ENCODE measurements at regions not wholly inside any gene's neighbourhood (a gene's known extent, or its start where the extent isn't known, plus 50 kb on each side); places are given as distances from the start of the nearest gene placed in this dataset.

DNA sequence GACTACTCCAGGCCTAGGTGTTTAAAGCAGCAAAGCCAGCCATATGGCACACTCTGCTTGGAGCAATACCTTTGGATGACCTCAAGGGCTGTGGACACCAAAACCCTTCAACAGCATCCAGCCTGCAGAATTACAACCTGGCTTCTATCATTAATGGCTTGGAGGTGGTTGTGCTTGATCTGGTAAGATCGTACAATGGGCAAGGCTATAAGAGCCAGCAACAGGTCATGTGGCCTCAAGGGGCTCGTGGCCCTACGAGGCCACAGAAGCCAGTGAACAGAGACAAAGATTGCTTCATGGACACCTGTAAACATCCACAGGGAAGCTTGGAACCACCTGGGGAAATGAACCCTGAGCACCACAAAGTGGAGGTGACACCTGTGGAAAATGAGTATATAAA lies 657.3 kb downstream of the BCL11B start:
- DNase-seq = no peak

DNA sequence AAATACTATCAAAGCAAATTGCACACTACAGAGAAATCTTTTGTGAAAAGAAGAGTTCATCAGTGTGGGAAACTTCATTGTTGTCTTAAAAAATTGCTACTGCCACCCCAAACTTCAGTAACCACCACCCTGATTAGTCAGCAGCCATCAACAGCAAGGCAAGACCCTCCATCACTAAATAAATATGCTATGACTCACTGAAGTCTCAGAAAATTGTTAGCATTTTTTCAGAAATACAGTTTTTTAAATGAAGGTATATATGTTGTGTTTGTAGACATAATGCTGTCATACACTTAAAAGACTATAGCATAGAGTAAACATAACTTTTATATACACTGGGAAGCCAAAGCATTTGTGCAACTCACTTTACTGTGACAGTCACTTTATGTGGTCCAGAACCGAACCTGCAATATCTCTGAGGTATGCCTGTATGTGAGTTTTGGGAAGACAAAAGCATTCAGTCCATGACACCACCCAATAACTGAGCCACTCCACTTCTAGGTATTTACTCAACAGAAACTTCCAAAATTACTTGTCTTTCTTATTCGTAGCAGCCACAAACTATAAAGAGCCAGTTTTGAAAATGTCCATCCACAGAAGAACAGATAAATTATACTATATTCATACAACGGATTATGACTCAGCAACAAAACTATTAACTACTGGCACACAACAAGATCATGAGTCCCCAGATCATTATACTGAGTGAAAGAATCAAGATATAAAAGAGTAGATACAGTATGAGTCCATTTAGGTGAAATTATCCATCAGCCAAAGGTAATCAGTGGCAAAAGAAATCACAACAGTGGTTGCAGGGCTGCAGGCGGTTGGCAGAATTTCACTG lies 649.6 kb downstream of the BCL11B start:
- DNase-seq = no peak

DNA sequence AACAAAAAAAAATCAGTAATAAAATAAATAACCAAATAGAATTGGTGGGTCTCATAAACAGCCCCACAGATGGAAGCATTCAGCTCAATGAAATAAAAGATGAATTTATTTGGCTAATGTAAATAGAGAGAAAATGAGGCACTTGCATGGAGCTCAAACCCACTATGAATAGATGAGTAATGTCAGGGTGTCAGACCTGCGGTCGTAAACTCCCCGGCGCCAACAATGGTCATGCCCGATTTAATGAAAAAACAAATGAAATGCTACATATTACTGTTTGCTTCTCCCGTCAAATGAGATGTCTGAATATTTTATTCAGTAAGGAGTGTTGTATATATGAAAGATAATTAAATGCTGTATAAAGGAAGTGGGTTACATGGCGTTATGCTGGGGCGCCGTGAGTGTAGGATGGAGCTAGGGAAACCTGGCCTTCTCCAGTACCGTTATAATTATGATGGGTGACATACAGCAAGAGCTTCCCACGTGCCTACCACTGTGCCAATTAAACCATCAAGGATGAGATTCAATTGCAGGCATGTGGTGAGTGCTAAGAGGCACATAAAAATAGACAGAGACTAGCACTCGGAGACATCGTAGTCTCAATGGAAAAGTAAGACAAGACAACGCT lies 648.1 kb downstream of the BCL11B start:
- no peak for DNase-seq

DNA sequence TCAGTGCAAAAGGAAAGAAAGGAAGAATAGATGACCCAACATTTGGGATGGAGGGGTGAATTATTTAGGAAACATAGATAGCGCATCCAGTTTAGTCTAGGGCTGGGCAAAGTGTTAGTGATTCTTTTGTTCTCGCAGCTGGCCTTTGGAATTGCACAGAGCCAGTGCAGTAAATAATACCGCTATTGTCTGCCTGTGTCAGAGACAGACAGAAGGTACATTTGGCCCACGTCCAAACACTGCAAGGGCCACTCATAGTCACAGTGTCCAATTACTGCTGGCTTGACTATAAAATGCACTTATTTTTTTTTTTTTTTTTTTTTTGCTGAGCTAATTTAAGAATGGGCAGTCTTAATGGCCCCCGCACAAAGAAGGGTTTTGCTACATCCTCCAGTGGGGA lies 638.6 kb downstream of the BCL11B start:
- no peak for DNase-seq

DNA sequence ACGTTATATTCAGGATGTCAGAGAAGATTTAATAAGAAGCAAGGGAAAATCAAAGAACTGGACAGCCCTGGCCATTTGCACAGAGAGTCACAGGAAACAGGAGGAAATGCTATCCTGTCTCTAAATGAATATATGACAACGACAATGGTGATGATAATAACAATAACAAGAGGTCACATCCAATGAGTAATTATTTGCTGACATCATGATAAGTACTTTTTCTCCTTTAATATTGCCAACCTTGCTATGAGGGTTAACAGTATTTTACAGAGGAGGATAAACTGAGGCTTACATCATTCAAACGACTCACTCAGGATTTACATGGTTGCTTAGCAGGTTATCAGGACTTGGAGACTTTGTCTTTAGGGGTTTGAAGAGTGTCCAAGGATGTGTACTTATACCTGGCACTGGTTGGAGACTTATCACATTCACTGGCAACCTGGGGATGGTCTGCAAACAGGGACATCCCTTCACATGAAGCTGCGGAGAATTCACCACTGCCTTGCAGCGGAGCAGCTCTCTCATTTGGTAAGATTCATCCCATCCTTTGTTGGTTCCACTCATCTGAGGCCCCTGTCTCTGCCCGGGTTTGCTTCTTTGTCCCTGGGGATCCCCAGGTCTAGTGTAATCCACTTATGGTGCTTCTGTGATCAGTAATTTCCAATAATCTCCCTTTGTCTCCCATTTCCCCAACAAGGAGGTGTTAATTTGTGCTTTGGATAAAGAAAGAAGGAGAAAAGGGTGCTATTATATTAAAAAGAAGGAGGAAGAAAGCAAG lies 637.8 kb downstream of the BCL11B start:
- DNase-seq = no peak

DNA sequence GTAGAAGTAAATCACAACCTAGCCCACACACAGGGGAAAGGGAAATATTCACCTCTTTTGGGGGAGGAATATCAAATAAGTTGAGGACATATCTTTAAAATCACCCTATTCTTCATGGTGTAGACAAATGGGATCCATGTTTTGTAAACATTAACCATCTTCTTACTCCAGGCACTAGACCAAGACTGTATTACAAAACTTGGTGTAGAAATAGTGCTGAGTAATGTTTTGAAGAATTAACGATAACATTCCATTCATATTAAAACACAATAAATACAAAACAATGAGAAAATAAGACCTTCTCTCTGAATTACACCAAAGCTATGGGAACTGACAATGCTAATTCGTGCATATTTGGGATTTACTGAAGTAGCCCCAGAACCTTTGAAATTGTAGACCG lies 633.6 kb downstream of the BCL11B start:
- no peak for DNase-seq

DNA sequence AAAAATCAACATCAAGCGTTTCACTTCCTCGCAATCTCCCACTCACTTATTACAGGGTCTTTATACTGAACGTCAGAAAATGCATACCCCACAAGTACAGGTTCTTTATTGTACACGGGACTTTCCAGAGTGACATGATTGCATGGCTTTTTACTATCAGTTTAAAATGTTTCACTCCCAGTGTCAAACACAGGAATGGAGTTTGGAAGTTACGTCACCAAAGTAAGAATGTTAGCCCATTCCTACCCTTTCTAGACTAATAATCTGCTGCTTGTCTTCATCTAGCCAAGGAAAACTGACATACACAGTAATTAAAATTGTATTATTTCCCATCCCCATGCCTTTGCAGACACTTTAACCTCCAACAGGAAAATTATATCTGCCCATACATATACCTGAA lies 624.2 kb downstream of the BCL11B start:
- no peak for DNase-seq

DNA sequence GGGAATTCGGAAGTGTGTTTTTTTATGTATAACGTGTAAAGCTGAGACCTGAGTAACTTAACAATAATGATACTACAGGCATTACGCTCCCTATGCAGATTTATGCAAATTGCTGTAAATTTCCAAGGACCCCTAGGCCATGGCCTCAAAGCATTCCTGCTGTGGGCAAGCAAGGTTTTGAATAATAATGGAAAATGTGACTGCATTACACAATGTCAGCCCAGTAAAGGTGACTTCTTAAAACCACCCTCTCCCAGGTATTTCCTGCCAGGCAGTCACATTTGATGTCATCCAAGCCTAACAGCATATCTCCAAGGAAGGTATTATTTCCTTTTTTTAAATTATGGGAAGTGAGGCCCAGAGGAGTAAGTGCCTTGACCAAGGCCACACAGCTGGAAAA lies 621.0 kb downstream of the BCL11B start:
- no peak for DNase-seq

DNA sequence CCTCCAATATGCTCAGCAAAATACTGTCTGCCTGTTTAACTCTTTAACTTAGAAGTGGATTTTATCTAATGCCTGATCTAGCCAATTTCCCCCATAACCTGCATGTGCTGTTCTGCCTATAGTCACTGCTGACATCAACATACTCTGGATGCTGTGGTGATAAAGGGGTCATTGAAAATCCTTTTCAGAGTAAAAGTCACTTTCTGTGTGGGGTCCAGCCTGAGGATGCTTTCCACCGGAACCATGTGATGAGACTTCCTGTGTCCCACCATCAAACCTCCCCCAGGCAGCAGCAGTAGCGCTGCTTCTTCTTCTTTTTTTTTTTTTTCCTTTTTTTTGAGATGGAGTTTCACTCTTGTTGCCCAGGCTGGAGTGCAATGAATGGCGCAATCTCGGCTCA lies 607.0 kb downstream of the BCL11B start:
- no peak for DNase-seq

DNA sequence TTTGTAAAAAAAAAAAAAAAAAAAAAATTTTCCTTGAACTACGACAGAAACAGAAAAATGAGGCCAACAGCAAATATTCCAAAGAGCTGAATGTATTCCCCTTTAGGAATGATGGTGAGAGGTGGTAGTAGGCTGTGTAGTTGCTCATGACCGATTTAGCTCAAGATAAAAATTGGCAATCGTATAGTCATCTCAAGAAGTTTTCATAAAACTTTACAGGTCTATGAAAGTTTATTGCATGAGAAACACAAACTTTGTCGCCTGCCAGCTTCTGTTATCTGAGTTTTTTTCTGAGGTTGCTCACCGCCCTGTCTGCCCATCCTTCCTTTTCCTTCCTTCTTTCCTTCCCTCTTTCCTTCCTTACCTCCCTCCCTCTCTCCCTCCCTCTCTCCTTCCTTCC lies 605.5 kb downstream of the BCL11B start:
- DNase-seq = no peak

DNA sequence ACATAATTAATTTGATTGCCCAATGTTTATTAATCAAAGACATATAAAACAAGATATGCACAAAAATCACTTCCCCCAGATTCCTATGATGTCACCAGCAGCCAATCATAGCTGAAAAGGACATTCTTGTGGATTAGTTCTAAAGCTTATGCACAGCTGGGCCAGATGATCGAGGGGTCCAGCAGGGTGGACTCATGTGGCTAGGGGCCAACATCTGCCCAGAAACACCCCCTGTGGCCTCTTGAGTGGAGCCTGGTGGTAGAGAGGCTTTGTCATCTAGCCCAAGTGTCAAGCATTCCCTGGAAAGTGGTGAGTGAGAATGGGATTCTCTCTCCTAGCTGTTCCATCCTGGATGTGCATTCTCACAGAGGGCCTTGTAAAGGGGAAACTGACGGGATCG lies 590.0 kb downstream of the BCL11B start:
- no peak for DNase-seq

DNA sequence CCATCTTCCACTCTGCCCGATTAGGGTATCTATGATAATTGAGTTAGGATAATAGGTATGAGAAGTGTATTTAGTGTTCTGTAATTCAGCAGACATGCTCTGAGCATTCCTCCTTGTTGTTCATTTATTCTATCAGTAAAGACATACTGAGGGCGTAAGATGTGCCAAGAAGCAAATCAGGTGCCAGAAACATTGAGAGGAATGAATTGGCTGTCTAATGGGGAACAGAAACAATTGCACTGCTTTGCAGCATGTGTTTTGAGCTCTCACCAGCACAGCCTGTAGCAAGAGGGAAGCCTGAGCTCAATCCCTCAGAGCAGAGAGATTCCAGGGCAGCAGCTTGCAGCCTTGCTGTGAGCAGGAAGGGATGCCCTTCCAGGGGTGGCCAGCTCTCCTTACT lies 589.3 kb downstream of the BCL11B start:
- DNase-seq = no peak

DNA sequence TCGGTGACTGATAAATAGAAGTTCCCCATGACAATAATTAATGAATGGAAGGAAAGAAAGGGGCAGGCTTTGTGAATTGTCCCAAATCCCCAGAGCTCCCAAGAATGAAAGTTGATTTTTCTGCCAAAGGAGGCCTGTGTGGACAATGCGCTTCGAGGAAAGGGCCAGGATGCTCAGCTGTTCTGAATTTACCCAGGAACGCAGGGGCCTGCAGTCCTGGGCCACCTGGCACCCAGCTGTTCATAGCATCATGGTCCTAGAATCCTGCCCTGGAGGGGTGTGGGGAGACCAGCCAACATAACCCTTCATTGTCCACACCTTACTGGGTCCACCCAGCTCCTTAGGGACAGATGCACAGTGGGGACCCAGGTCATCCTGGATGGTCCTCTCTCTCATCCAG lies 587.5 kb downstream of the BCL11B start:
- DNase-seq = no peak

DNA sequence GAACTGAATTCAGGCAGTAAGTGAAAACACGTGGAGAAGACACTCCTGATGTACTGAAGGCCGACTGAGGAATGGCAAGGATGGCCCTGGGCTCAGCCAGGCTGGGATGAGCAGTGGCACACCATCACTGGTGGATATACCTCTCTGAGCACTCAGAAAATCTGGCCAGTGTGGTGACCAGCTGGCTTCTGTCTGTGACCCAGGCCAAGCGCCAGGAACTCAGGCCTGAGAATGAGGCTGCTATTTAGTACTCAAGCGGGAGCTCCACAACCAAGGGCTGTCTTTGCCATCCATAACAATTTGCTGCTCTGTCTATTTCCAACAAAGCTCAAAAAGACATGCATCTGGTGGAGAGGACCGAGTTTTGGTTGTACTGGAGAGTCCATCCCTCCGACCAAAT lies 586.3 kb downstream of the BCL11B start:
- DNase-seq = no peak

DNA sequence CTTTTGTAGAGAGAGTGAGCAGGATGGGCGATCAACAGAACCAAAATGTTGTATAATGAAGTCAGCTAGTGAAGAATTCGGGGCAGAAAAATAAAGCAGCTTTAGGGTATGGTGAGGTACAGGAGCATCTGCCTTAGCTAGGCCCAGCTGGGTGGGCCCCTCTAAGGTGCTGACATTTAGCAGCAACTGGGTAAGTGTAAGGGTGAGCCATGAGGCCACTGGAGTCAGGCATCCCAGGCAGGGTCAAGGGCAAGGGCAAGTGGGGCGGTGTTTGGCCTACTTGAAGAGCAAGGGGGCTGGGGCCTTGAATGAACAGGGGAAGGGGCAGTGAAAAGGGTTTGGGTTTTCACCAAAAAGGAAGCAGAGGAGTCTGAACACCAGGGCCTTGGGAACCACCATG lies 583.6 kb downstream of the BCL11B start:
- DNase-seq = no peak

DNA sequence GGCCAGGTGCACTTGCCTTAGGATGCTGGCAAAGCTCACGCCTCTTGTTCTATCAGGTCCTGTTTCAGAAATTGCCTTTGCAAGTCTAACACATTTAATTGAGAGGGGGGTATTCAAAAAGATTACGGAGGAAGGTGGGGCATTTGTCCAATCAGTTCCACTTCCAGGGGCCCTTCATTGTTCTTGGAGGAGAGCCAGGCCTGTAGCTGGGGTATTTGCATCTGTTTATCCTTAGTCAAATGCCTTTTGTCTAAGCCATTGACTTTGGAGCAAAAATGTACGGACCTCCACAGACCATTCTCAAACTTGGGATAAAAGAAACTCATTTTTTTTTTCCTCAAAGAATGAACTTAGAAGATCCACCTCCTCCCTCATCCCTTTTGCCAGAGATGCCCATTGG lies 582.0 kb downstream of the BCL11B start:
- DNase-seq = no peak

DNA sequence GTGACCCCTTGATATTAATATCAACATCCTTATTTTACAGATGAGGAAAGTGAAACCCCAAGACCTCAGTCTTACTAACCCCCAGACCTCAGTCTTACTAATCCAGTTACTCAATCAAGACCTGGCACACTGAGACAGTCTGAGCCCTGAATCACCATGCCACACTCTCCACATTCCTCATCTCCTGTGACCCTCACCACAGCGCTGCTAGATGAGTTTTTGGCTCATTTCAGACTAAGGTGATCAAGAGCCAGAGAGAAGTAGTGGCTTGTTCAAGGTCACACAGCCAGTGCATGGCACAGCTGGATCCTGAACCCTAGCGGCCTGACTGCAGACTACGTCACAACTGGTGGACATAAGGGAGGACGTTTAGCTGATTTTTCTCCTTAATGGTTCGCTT lies 579.2 kb downstream of the BCL11B start:
- no peak for DNase-seq

DNA sequence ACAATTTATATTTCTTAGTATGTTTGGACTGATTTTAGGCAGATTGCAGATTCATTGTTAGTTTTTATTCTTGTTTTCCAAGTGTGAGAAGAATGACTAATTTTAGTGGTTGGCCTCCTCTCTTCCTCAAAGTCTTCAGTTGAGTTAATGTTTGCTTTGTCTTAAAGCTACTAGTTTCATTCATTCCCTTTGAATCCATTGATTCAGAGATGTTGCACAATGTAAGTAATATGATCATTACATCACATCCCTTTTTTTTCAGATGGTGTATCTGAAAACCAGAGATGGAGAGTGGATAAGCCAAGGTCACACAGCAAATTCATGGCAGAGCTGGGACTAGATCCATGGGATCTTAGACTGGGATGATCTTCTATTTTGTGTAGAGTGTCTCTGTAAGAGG lies 577.5 kb downstream of the BCL11B start:
- no peak for DNase-seq

DNA sequence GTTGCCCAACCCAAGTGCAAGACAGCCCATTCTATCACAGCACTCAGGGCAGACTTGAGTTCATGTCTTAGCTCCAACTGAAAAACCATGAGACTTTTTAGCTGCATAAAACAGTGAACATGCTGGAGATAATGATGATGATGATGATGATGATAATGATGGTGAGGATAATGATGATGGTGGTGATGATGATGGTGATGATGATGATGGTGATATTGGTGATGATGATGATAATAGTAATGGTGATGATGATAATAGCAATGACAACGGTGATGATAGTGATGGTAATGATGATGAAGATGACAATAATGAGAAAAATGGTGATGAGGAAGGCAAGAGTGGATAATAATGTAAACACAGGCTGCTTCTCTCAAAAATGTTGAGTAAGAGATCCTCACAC lies 576.2 kb downstream of the BCL11B start:
- no peak for DNase-seq

DNA sequence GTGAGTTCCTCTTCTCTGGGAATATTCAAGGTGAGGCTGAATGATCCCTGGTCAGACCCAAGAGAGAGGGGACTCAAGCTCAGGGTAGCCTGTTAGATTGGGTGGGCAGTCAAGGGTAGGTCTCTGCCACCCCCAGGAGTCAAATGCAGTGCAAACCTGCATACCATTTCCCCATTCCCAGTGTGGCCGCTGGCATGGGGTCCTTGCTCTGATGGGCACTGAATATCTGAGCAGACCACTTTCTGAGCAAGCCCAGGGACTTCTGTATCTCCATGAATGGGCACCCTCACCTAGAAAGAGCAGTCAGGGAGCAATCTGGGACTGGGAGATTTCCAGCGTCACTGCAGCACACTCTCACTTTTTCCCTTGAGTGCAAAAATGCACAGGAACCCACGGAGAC lies 573.7 kb downstream of the BCL11B start:
- DNase-seq = no peak

DNA sequence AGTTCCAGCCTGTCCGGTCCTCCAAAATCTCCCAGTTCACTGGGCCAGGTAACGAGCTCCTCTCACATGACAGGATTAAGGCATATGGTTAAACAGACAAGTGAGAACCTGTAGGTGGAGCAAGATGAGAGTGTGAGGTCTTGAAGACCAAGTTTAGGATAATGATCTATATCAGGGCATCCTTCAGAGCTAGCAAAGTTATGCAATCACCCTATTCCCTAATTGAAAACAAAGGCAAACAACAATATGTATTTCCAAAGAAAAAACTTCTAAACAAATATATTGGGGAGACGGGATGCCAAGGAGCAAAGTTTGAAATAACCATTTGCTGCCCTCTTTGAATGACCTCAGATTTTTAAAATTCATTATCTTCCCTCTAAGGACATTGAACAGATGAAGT lies 571.2 kb downstream of the BCL11B start:
- no peak for DNase-seq

DNA sequence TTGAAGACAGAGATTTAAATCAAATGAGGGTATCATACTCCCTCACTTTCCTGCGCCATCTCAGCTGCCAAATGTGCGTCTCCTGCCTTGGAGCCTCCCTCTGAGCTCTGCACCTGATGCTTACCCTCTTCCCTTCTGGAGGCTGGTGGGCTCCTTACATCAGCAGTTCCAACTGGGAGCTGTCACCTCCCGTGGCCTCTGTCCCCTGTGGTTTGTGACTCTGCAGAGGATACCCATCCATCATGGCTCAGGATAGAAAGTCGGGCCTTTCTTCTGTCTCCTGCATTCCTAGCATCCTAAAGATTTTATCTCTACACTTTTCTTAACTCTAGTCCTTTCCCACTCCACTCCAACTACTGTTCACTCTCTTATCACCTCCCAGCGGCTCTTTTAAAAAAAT lies 570.6 kb downstream of the BCL11B start:
- no peak for DNase-seq

DNA sequence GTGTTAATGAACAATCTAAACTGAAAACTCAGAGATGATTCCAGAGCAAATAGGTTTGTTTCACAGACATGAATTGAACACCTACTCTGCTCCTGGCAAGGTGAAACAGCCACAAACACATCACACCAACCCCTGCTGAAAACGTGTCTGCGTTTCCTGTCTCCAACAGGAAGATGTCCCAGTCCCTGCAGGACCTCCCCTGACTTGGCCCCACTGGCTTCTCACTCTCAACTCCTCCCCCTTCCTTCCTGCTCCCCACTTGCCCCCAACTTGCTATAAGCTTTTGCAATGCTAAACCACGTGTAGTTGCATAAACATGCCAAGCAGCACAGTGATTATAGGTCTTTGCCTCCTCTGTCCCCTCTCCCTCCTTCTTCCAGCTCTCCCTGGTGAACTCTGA lies 567.6 kb downstream of the BCL11B start:
- no peak for DNase-seq

DNA sequence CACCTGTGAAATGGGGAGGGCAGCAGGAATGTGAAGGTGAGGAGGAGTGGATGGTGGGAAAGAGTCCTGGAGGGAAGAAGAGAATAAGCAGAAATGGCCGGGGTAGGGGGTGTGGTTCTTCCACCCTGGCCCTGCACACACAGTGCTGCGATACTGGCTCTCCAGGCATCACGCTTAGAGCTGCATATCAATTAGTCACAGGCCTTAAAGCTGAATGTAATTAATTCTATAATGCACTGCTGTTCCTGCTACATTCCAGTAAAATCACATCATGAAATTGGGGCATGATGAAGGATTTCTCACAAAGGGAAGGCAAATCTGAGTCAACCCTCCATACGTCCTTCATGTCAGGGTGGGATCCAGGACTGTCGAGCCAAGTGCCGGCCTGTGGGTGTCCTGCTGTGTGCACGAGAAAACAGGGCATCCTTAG lies 566.1 kb downstream of the BCL11B start:
- no peak for DNase-seq
